IMR-90 (cell line): ENCODE measurements at regions not wholly inside any gene's neighbourhood (a gene's known extent, or its start where the extent isn't known, plus 50 kb on each side); places are given as distances from the start of the nearest gene placed in this dataset.

Experiments used
- ATAC-seq: fragments of 200-7000 bp; cut with Tn5 transposase; 2 replicates; pipeline ENCODE4 v1.9.1; 2020; ENCODE audit warnings: low read depth, mild to moderate bottlenecking, moderate library complexity
- BruUV-seq: library from RNA; stranded (reverse); fragments of 400-500 nt; replicated peaks from 2 replicates; lab custom pipeline; 2021; lab: Mats Ljungman, UMichigan
- CTCF ChIA-PET: fragments of 300-600 bp; formaldehyde crosslinking; extraction: SDS; loops from one replicate; lab custom pipeline; 2021; ENCODE audit warnings: antibody characterized with exemption; lab: Yijun Ruan, JAX
- POLR2A ChIA-PET: fragments of 300-600 bp; sonication (Branson Sonifier 250); formaldehyde crosslinking; loops from one replicate; lab custom pipeline; 2022; ENCODE audit warnings: antibody characterized with exemption; ENCODE audit not compliant: unreplicated experiment; lab: Charles Lee
- DNase-seq: peaks from one replicate; pipeline ENCODE4 v3.0.0; 2013
- H2AFZ ChIP-seq: replicated peaks from 2 replicates; pipeline ENCODE3; 2013; ENCODE audit warnings: low read length, mild to moderate bottlenecking; ENCODE audit not compliant: poor library complexity
- H2AK5ac ChIP-seq: 2 replicates; pipeline ENCODE4 v1.6.1; 2013; ENCODE audit warnings: low read depth, low read length, inconsistent platforms
- H2AK9ac ChIP-seq: replicated peaks from 2 replicates; pipeline ENCODE3; 2013; ENCODE audit warnings: mild to moderate bottlenecking, low read depth, low read length, moderate library complexity; ENCODE audit not compliant: poor library complexity
- H2BK120ac ChIP-seq: 2 replicates; pipeline ENCODE4 v1.6.1; 2013; ENCODE audit warnings: low read depth, low read length, inconsistent platforms
- H2BK15ac ChIP-seq: 3 replicates; pipeline ENCODE4 v1.6.1; 2013; ENCODE audit warnings: low read depth, low read length, inconsistent platforms
- H2BK20ac ChIP-seq: 2 replicates; pipeline ENCODE4 v1.6.1; 2013; ENCODE audit warnings: low read depth, mild to moderate bottlenecking, inconsistent platforms, low read length, moderate library complexity
- H2BK5ac ChIP-seq: 2 replicates; pipeline ENCODE4 v1.6.1; 2013; ENCODE audit warnings: mild to moderate bottlenecking, low read depth, low read length, inconsistent platforms; ENCODE audit not compliant: poor library complexity, severe bottlenecking
- H3K14ac ChIP-seq: replicated peaks from 2 replicates; pipeline ENCODE4 v1.6.1; 2013; ENCODE audit warnings: low read depth, low read length, inconsistent platforms
- H3K18ac ChIP-seq: 2 replicates; pipeline ENCODE4 v1.6.1; 2013; ENCODE audit warnings: low read depth, low read length, control low read depth
- H3K23ac ChIP-seq: 2 replicates; pipeline ENCODE4 v1.6.1; 2013; ENCODE audit warnings: low read depth, low read length, inconsistent platforms
- H3K27ac ChIP-seq: 2 replicates; pipeline ENCODE4 v1.5.1; 2013; ENCODE audit warnings: mild to moderate bottlenecking, control low read depth, low read length; ENCODE audit not compliant: insufficient read depth
- H3K27me3 ChIP-seq: 2 replicates; pipeline ENCODE4 v1.6.1; 2013; ENCODE audit warnings: low read length; ENCODE audit not compliant: control insufficient read depth, insufficient read depth
- H3K36me3 ChIP-seq: 2 replicates; pipeline ENCODE4 v1.6.1; 2013; ENCODE audit warnings: low read length, mixed read lengths; ENCODE audit not compliant: control insufficient read depth, insufficient read depth
- H3K4ac ChIP-seq: 2 replicates; pipeline ENCODE4 v1.6.1; 2013; ENCODE audit warnings: low read depth, low read length, inconsistent platforms
- H3K4me1 ChIP-seq: 2 replicates; pipeline ENCODE4 v1.6.1; 2013; ENCODE audit warnings: low read length, mixed read lengths; ENCODE audit not compliant: control insufficient read depth, insufficient read depth
- H3K4me2 ChIP-seq: 2 replicates; pipeline ENCODE4 v1.6.1; 2013; ENCODE audit warnings: low read depth, mild to moderate bottlenecking, control low read depth, low read length, moderate library complexity
- H3K4me3 ChIP-seq: 2 replicates; pipeline ENCODE4 v1.5.1; 2013; ENCODE audit warnings: low read depth, mild to moderate bottlenecking, control low read depth, low read length, moderate library complexity; ENCODE audit not compliant: insufficient read depth
- H3K56ac ChIP-seq: 2 replicates; pipeline ENCODE4 v1.6.1; 2013; ENCODE audit warnings: low read length, inconsistent platforms; ENCODE audit not compliant: insufficient read depth; ENCODE audit errors: extremely low read depth
- H3K79me1 ChIP-seq, 2 experiments: 2 replicates each; pipeline ENCODE4 v1.6.1; 2013; ENCODE audit warnings: low read length in 2 of 2, inconsistent platforms in 1 of 2, low read depth in 1 of 2
- H3K9ac ChIP-seq: 2 replicates; pipeline ENCODE4 v1.6.1; 2013; ENCODE audit warnings: low read depth, low read length, control low read depth
- H3K9me1 ChIP-seq: 2 replicates; pipeline ENCODE4 v1.6.1; 2013; ENCODE audit warnings: low read length, inconsistent platforms; ENCODE audit not compliant: insufficient read depth
- H3K9me3 ChIP-seq: 2 replicates; pipeline ENCODE4 v1.6.1; 2013; ENCODE audit warnings: low read length; ENCODE audit not compliant: control insufficient read depth, insufficient read depth
- H4K20me1 ChIP-seq: 2 replicates; pipeline ENCODE4 v1.6.1; 2013; ENCODE audit warnings: low read length, inconsistent platforms; ENCODE audit not compliant: insufficient read depth
- H4K5ac ChIP-seq: 2 replicates; pipeline ENCODE4 v1.6.1; 2013; ENCODE audit warnings: mild to moderate bottlenecking, low read depth, low read length, control low read depth
- H4K8ac ChIP-seq, 2 experiments: 2 replicates each; pipeline ENCODE4 v1.6.1; 2013; ENCODE audit warnings: low read depth in 2 of 2, low read length in 2 of 2, control low read depth in 1 of 2, inconsistent platforms in 1 of 2
- H4K91ac ChIP-seq: 2 replicates; pipeline ENCODE4 v1.6.1; 2013; ENCODE audit warnings: low read depth, low read length, inconsistent platforms; ENCODE audit not compliant: insufficient read depth
- BHLHE40 ChIP-seq: fragments of 150-350 bp; IDR thresholded peaks from 2 replicates; pipeline ENCODE4 v1.6.1; 2016; ENCODE audit warnings: mild to moderate bottlenecking, low read depth, low read length
- CTCF ChIP-seq: conservative IDR thresholded peaks from 2 replicates; pipeline ENCODE4 v1.5.1; 2012; ENCODE audit warnings: mild to moderate bottlenecking, low read depth, low read length, improper control_type of control experiment
- ELK1 ChIP-seq: fragments of 150-350 bp; IDR thresholded peaks from 2 replicates; pipeline ENCODE4 v1.6.1; 2016; ENCODE audit warnings: low read depth, mild to moderate bottlenecking, low read length, moderate library complexity, borderline replicate concordance
- FOS ChIP-seq: fragments of 150-350 bp; IDR thresholded peaks from 2 replicates; pipeline ENCODE4 v1.6.1; 2016; ENCODE audit warnings: low read depth, low read length
- MAFK ChIP-seq: IDR thresholded peaks from 2 replicates; pipeline ENCODE4 v1.6.1; 2012; ENCODE audit warnings: low read depth, low read length, improper control_type of control experiment
- NFE2L2 ChIP-seq: fragments of 150-350 bp; IDR thresholded peaks from 2 replicates; pipeline ENCODE4 v1.6.1; 2016; ENCODE audit warnings: low read depth, mild to moderate bottlenecking, low read length
- POLR2A ChIP-seq: IDR thresholded peaks from 2 replicates; pipeline ENCODE4 v1.6.1; 2012; ENCODE audit warnings: mild to moderate bottlenecking, low read depth, low read length
- SMC3 ChIP-seq: fragments of 150-350 bp; IDR thresholded peaks from 2 replicates; pipeline ENCODE4 v1.6.1; 2016; ENCODE audit warnings: low read depth, mild to moderate bottlenecking, antibody characterized with exemption, low read length, moderate library complexity
- WGBS, 2 experiments: methylation state at CpG; one replicate each; pipeline versions ENCODE4 v1.1.5 to v1.1.7; 2013; ENCODE audit warnings: missing lambda C conversion rate in 2 of 2; ENCODE audit not compliant: insufficient read length in 1 of 2; ENCODE audit errors: extremely low coverage in 2 of 2; 5-methylcytosine and 5-hydroxymethylcytosine counted together
- dilution Hi-C: fragments of 300-500 bp; cut with HindIII; formaldehyde crosslinking; loops from one replicate; pipeline ENCODE4 v1.14.3; 2018; ENCODE audit warnings: low sequenced_read_pairs; ENCODE audit not compliant: unreplicated experiment
- in situ Hi-C: fragments of 300-500 bp; cut with MboI; formaldehyde crosslinking; loops from 3 replicates; pipeline ENCODE4 v1.14.3; 2019; ENCODE audit warnings: low sequenced_read_pairs, inconsistent platforms, mixed read lengths
- intact Hi-C: fragments of 100-400 bp; cut with micrococcal nuclease; formaldehyde crosslinking; loops from 2 replicates; pipeline ENCODE4 v1.10.0; 2022

GRCh38 chr5:133773247-133774202 lies 161.2 kb upstream of the FSTL4 start:
- Histone ChIP-seq H3K18ac (no peak overlapping the region), H3K9ac (no peak overlapping the region), H3K9me3 (no peaks in the 10 kb centered on the region), H3K79me1 (no peaks in the 10 kb centered on the region), H3K14ac (no peak overlapping the region), H3K27ac (no peak overlapping the region), H3K4me1 (no peaks in the 10 kb centered on the region), H2BK5ac (no peak overlapping the region), H4K5ac (no peak overlapping the region), H3K23ac (no peak overlapping the region), H3K4ac (no peak overlapping the region), H4K8ac (no peak overlapping the region), H2BK15ac (no peak overlapping the region), H3K36me3 (no peaks in the 10 kb centered on the region), H2BK120ac (no peak overlapping the region), H2AFZ (no peak overlapping the region), H2AK9ac (no peak overlapping the region), H3K4me2 (no peak overlapping the region), H3K4me3 (no peak overlapping the region), H2AK5ac (no peak overlapping the region), H4K91ac (no peak overlapping the region), H3K56ac (no peak overlapping the region), H3K9me1 (no peaks in the 10 kb centered on the region), H3K27me3 (no peaks in the 10 kb centered on the region; the same call in 1 of the 2 replicates), H4K20me1 (no peaks in the 10 kb centered on the region), H2BK20ac (no peak overlapping the region)
- dilution Hi-C loops (no loop called here), intact Hi-C loops (no loop called here), in situ Hi-C loops (no loop called here)
- no peak for ATAC-seq
- CTCF ChIA-PET, result no interaction called here
- TF ChIP-seq BHLHE40 (no peak), FOS (no peak), SMC3 (no peak), POLR2A (no peak), NFE2L2 (no peak), MAFK (no peak), CTCF (no peak), ELK1 (no peak)
- DNase-seq, result no peak
- 63% methylated on average over 6 of the region's 8 CpGs; no CpG with 5 or more reads in 1 of the 2 experiments for WGBS, 2 experiments
- POLR2A ChIA-PET, result no interaction called here
- BruUV-seq, result no TSS peak
